GM08714 (cell line): ENCODE measurements at regions not wholly inside any gene's neighbourhood (a gene's known extent, or its start where the extent isn't known, plus 50 kb on each side); places are given as distances from the start of the nearest gene placed in this dataset.

ENCODE experiments used
- H3K4me3 ChIP-seq: fragments of 200-500 bp; sonication (Bioruptor generic); 2 replicates; pipeline ENCODE4 v1.5.1; 2014; ENCODE audit warnings: mild to moderate bottlenecking, low read length, inconsistent platforms
- ZNF274 ChIP-seq: IDR thresholded peaks from 2 replicates; pipeline ENCODE4 v1.6.1; 2012; ENCODE audit warnings: mild to moderate bottlenecking, low read depth, low read length

DNA sequence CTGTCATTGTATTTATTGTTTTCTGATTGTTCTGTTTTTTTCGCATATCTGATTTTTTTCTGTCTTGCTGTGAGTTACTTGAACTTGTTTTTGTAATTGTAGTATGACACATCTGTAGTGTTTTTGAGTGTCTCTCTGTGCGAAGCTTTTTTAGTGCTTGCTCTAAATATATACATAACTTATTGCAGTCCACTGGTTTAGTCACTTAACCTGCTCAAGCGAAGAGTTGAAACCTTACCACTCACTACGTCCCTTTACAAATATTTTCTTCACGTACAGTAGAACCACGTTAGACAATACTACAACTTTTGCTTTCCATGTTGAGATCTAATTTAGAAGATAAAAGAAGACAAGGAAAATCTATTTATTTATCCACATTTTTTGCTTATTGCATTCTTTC lies 713.0 kb upstream of the GRM7 start:
- no peak overlapping the region for H3K4me3 ChIP-seq
- no peak for TF ChIP-seq ZNF274

GRCh38 chr3:6155650-6156338 lies 705.1 kb upstream of the GRM7 start:
- TF ChIP-seq ZNF274 = no peak

GRCh38 chr3:6165951-6166350 lies 695.0 kb upstream of the GRM7 start:
- no peak overlapping the region for H3K4me3 ChIP-seq
- TF ChIP-seq ZNF274 = no peak

More at GRCh38 chr3:6155650-6156338, 705.1 kb upstream of the GRM7 start:
- H3K4me3 ChIP-seq = no peak overlapping the region

GRCh38 chr3:6168256-6168655 lies 692.7 kb upstream of the GRM7 start:
- TF ChIP-seq ZNF274 = no peak
- H3K4me3 ChIP-seq = no peak overlapping the region

DNA sequence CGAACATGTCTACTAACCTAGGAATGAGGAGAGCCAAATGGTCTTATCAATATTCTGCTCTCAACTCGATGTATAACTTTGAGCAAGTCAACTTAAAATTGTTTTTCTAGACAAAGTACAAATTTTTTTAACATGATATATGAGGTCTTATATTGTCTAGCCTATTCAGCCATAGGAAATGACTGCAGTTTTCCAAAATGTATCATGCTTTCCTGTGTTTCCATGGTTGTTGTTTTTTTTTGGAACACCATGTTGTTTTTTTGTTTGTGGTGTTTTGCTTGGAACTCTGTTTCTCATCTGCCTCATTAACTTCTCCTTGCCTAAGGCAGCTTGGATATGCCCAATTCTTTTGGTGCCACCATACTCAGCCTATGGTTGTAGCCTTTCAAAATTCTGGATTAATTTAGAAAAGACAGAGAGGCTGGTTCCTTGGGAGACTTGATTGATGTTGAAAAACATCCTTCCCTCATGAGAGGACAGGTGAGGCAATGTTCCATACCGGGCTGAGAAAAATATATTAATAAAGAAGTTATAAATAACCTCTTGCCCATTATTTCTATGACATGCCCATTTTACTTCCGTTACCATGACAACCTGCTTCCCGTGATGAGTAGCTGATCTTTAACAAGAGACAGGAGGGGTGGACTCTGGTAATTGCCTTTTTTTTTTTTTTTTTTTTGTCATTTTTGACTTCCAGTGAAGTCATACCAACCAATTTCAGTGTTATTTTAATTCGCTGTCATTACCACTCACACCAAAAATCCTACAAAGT lies 687.9 kb upstream of the GRM7 start:
- no peak overlapping the region for H3K4me3 ChIP-seq
- no peak for TF ChIP-seq ZNF274

- no peak for TF ChIP-seq ZNF274
- H3K4me3 ChIP-seq = no peak overlapping the region
Measured at GRCh38 chr3:6177417-6177816, 683.5 kb upstream of the GRM7 start.

DNA sequence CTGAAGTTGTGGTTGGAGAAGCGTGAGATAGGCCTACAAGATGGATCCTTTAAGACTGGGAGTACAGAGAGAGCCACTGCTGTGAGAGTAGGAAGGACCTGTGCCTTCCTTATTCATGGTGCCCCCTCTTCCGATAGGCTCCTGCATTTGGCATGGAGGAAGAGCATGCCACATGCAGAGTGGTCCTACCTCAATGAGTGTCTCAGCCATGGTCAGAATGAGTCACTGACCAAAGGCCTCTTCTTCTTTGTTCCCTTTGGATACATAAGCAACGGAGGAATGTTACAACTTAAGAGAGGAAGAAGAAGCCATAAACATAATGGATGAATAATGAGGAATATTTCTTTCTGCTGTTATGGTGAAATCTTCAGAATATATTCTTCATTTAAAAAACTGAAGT lies 681.2 kb upstream of the GRM7 start:
- H3K4me3 ChIP-seq = no peak overlapping the region
- no peak for TF ChIP-seq ZNF274

- no peak for TF ChIP-seq ZNF274
Measured at GRCh38 chr3:6180171-6180570, 680.7 kb upstream of the GRM7 start.

DNA sequence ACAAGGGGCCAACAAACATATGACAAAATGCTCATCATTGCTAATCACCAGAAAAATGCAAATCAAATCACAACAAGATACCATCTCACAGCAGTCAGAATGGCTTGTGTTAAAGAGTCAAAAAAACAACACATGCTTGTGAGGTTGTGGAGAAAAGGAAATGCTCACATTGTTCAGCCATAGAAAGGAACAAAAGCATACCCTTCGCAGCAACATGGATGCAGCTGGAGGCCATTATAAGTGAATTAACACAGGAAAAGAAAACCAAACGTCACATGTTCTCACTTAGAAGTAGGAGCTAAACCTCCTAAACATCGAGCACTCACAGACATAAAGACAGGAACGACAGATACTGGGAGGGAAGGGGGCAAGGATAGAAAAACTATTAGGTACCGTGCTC lies 678.4 kb upstream of the GRM7 start:
- H3K4me3 ChIP-seq = no peak overlapping the region
- no peak for TF ChIP-seq ZNF274

More at GRCh38 chr3:6180171-6180570, 680.7 kb upstream of the GRM7 start:
- no peak overlapping the region for H3K4me3 ChIP-seq

DNA sequence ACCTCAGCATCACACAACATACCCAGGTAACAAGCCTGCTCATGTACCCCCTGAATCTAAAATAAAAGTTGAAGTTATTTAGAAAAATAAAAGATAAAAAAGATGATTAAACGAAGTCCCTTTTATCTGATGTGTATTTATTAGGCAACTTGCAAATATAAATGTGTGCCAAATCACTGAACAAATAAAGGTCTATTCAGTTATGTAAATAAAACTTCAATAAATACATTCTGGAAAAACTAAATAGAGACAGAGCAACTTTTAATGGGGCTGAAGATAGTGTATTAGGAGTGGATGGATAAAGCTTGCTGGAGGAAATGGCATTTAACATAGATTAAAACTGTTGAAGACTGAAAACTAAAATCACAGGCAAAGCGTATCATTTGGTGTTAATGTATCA lies 678.0 kb upstream of the GRM7 start:
- no peak overlapping the region for H3K4me3 ChIP-seq
- TF ChIP-seq ZNF274 = no peak

DNA sequence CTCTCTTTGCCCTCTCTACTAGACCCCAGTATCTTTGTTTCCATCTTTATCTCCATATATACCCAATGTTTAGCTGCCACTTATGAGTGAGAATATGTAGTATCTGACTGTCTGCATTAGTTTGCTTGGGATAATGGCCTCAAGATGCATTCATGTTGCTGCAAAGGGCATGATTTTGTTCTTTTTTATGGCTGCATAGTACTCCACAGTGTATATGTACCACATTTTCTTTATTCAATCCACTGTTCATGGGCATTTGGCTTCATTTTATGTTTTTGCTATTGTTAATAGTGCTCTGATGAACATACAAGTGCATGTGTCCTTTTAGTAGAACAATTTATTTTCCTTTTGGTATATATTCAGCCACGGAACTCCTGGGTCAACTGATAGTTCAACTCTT lies 671.5 kb upstream of the GRM7 start:
- no peak for TF ChIP-seq ZNF274

GRCh38 chr3:6204891-6205290 lies 656.0 kb upstream of the GRM7 start:
- no peak for TF ChIP-seq ZNF274

More for the DNA sequence above, 671.5 kb upstream of the GRM7 start:
- no peak overlapping the region for H3K4me3 ChIP-seq

DNA sequence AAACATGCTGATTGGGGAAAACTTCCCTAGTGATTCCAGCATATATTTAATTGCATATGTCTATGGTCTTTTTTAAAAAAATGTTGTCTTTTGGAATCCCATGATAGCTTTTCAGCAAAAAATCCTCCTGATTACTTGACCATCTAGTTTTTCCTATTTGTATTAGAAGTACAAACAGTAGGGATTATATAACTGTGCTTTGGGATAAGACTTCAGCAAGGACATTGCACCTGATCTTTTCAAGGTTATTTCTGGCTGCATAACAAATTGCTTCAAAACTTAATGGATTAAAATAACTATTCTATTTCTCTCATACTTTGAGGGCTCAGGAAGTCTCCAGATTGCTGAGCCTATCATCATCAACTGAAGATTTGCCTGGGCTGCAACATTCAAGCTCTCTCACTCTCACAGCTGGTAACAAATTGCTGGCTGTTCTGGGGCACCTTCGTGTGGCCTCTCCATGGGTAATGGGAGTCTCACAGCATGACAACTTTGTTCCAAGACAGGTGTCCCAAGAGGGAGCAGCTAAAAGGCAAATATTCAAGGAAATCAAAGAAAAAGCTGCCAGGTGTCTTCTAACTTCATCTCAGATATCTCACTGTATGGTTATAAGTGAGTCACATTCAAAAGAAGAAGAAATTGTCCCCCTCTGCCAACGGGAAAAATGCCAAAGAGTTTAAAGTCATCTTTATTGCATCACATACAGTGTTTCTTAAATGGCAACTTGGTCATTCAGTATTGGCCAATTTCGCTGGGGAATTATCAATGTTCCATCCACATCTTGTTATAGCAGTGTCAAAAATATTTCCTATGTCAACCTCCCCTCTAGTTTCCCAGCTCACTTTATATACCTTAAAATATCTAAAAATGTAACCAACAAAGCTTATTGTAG lies 644.5 kb upstream of the GRM7 start:
- TF ChIP-seq ZNF274 = no peak
- H3K4me3 ChIP-seq = no peak overlapping the region

More at GRCh38 chr3:6204891-6205290, 656.0 kb upstream of the GRM7 start:
- H3K4me3 ChIP-seq = no peak overlapping the region

DNA sequence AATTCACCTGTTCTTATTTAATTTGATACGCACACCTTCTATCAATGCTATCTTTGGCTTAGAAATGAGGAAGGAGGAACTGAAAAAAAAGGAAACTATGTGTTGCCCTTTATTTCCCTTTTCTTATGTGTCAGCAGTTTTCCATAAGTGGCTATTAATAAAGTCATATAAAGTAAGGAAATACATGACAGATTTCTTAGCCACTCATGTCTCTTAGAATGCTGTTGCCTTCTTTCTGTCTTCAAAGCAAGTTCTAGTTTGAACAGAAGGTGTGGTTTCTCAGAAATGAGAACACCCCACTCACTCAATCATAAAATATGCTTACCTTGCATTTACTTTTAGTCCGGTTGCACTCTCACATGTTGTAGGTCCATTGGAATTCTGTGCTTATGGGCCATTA lies 640.5 kb upstream of the GRM7 start:
- no peak overlapping the region for H3K4me3 ChIP-seq
- no peak for TF ChIP-seq ZNF274
